HUDEP-2 (cell line): ENCODE measurements at regions not wholly inside any gene's neighbourhood (a gene's known extent, or its start where the extent isn't known, plus 50 kb on each side); places are given as distances from the start of the nearest gene placed in this dataset.

ENCODE experiments used
- DNase-seq, 76 experiments: peaks; one replicate each; lab custom pipeline; 2025; ENCODE audit not compliant: unreplicated experiment in 76 of 76; lab: John Stamatoyannopoulos, UW

DNA sequence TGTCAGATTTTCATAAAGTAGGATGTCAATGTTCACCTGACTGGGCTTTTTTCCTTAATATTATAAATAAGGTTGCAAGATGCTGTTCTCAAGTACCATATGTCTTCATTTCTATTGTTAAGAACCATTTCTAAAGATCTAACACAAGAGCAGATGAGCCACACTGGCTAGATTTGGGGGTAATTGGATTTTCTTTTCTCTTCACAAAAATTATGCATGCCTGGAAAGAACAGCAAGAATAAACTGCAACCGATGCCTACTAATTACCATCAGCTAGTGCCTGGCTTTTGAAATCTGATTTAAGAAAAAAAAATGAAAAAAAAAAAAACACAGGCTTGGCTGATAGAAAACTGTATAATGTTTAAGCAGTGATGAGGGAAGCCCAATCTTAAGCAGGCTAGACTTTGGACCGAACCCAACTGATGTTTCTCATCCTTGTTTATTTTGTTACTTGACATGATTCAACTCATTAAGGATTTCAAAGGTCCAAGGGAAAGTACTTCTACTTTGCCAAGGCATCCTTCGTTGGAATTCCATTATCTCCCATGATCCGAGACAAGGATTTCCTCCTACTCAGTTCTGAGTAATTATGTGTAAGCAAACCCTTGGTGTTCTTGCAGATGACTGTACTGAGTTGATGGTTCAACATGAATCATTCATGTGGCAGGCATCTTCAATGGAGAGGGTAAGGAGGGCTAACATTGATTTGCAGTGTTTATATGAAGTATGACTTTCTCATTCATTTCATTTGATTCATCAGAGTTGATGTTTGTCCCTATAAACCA is 300.5 kb downstream of the SPRY2 start:
- DNase-seq = no peak

DNA sequence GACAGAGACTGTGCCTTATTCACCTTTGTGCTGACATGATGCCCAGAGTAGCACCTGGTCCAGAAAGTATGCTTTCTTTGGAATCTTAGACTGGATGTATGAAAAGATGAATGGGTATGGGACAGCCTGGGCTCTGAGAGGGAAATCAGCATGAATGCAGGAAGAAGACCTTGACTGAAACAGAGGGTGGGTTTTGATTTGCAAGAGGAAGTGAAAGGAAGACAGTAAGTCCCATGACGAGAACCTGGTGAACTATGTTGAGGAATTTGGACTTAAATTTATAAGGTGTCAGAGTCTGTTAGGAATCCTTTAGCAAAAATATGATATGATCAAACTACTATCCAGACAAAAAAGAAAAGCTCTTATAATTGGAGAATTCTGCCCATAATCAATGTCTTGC is 301.9 kb downstream of the SPRY2 start:
- no peak for DNase-seq

DNA sequence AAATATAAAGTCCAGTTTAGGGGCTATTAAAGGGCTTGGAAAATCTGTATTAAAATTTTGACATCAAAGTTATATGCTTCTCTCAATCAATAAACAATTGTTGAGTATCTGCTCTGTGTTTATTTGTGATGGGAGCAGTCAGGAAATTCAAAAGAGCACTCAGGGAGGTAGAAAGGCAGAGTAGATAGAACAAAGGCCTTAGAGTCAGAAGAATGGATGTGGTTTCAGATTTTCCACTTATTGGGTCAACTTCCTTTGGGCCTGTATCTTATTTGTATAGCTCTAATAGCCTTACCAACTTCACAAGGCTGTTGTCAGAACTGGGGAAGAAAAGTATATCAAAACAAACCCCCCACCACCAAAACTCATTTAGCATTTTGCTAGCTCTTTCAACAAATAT is 302.6 kb downstream of the SPRY2 start:
- DNase-seq = no peak

DNA sequence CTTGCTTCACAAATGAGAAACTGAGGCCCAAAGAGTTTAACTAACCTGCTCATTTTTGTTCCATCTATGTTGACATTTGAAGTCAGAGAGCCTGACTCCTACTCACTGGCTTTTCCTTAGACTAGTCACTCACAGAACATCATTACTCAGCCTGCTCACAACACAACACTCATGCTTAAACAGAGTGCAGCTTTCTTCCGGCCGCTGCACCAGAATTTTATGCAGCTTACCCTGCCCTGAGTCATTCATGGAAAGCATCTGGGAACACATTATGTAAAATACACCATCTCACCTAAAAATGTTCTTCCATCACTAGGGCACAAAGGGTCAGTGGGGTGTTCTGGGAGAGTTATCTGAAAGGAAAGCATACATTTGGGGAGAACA is 303.4 kb downstream of the SPRY2 start:
- DNase-seq = no peak

DNA sequence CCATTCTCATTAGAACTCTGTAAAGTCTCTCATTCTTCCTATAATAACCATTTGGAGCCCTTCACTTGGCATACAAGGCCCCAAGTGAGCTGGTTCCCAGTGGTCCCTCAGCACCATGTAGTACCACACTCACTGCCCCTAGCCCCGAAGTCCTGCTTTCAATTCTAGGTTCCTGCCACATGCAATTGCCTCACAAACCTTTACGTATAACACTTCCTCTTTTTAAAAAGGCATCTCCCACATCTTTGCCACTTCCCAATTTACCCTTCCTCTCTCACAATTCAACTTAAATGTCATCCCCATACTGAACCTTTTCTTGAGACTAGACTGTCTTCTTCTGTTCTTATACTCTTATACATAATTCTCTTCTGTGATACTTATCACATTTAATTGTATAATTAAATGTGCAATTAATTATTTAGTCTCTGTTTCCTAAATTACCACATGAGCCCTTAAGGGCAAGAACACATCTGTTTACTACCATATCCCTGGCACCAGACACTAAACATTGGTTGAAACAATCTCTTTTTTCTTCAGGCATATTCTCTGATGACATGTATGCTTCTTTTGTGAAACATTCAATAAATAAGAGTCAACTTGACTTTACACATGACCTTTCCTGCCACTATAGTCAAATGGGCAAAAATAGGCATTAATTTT is 304.0 kb downstream of the SPRY2 start:
- peak in 1 of 76 experiments; percentile 1 for DNase-seq

DNA sequence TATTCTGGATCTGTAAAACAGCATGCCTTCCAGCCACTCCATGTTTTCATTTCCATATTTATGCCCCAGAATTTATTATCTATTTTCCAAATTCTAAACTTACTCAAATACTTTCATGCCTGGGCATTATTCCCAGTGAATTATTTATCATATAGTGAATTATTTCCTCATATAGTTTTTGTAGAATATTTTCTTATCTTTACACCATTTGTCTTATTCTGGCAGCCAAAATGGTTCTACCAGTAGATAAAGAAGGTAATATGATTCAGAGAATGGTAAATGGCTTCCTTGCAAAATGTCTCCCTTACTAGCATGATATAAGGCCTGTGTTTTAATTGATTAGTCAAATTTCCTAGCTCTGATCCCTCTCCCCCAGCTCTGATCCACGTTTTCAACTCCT is 305.8 kb downstream of the SPRY2 start:
- no peak for DNase-seq

DNA sequence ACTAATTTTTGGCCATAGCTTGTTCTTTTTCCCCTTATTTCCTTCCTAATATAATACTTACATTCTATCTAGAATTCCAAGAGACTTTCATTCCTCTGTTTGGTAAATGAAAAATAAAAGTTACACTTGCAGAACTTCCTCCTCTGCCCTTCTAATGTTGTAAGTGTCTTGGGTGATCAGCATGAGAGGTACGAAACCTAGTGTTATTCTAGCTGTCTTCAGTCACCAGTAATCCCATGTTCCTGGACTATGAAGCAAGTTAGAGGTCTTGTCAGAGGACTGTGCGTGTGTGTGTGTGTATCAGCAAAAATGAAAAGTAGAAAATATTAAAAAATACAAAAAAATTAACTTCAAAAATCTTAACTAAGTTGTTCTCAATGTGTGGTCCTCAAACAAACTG is 307.0 kb downstream of the SPRY2 start:
- DNase-seq = no peak

DNA sequence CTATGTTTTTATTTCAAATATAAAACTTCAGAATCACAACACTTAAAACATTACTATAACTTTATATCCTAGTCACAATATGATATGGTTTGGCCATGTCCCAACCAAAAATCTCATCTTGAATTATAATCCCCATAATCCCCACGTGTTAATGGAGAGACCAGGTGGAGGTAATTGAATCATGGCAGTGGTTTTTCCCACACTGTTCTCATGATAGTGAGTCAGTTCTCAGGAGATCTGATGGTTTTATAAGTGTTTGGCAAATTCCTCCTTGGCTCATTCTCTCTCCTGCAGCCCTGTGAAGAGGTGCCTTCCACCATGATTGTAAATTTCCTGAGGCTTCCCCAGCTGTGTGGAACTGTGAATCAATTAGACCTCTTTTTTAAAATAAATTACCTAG is 307.6 kb downstream of the SPRY2 start:
- no peak for DNase-seq

DNA sequence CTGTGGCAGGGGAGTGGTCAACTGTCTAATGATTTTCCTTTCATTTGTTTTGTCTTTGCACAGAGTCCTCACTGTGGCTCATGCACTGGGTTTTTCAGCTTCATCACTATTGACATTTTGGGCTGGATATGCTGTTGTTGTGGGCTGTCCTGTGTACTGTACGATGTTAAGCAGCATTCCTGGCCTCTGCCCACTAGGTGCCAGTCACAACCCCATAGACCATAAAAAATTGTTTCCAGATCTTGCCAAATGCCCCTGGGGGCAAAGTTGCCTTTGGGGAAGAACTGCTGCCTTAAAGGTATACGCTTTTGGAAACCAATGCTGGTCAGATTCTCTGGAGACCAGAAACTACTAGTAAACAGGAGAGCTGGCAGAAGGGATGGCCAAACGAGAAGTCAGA is 310.4 kb downstream of the SPRY2 start:
- DNase-seq = peak in 9 of 76 experiments; percentile 1 to 61 (median 29)

DNA sequence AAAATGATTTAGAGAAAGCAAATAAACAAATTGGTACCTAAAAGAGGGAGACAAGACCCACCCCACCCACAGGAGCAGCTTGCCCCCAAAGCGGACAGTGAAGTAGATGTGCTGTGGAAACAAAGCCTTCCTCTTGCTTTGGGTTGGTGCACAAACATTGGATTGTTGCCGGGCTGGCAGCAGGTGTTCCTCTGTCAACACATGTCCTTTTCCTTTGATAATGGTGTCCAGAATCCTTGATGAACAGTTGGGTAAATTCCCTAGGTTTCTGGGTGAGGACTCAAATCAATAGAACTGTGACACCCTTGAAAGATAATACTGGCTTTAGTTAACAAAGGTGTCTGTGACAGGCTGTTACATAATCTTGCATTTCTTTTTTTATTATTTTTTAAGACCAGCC is 311.8 kb downstream of the SPRY2 start:
- DNase-seq = no peak

DNA sequence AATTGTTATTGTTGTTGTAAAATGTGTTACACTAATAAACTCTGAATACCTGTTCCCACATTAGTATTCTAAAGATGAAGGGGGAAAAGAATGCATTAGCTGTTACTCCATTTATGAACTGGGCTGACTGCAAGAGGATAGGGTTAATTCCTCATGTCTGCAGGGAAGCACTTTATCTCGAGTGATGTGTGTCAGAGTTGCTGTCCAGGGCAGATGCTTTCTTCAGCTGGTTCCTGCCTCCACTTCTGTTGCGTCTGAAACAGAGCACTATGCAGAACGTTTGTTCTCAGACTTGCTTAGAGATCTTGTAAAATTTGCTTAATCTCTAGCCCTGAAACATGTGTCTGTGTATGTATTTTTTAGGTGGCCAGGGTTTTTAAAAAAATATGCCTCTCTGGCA is 318.8 kb downstream of the SPRY2 start:
- no peak for DNase-seq

DNA sequence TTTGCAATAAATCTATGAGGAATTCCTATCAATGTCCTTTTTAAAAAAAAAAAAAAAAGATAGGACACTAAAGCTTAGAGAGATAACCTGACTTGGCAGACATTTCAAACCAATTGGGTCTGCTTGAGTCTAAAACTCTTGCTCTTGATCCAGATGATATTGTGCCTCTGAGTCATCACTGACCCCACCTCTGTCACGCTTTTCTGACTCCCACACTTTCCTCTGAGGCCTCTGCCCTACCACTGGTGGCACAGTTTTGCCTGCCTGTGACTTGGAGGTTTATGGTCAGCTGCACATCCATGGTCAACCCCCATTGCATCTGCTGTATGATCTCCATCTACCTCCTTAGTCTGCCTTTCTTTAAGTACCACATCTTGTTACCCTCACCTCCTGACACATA is 328.7 kb downstream of the SPRY2 start:
- peak in 45 of 76 experiments; percentile 1 to 83 (median 36) for DNase-seq

DNA sequence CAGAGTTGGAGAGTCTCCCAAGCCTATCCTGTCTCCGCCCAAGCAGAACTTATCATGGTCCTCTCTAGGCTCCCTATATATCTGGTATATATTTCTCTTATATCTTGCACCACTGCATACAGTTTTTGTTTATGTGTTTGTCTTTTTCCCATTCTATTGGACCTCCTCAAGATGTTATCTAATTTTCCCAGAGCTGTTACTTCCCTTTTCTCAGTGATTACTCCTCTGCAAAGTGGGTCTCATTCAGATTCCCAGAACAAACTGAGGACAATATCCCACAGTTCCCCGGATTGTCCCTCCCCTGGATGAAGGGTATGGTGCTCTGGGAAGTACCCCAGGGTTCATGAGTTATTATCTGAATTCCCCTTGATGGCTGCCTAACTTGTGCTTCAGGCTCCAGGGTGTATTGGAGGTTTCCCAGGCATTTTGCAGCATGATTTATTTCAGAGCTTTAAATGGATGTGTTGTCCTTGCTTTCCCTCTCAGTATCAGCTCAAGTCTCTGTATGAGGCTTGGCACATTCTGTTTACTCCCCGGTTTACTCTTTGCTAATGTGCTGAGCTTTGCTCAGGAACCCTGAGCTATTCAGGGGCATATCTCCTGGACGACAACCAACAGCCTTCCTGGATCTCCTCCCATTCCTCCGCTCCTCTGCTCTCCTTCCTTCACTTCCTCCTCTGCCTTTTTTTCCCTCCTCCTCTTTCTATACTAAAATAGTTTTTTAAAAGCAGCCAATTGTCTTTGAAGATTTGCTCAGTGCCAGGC is 329.3 kb downstream of the SPRY2 start:
- DNase-seq = no peak

DNA sequence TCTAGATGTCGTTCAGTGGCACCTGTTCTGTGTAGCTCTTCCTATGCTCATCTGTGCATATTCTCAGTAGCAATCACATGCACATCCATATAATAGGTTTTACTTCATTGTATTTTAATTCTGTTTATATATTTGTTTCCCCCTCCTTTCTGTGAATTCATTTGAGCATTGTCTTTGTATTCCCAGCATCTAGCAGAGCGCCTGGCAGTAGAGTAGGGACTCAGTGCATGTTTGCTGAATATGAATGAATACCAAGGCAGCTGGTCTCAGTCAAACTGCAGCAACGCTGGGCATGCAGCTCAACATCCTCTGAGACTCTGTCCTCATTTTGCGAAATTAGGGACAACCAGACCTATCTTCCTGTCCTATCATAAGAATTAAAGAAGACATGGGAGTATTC is 330.1 kb downstream of the SPRY2 start:
- DNase-seq = no peak

DNA sequence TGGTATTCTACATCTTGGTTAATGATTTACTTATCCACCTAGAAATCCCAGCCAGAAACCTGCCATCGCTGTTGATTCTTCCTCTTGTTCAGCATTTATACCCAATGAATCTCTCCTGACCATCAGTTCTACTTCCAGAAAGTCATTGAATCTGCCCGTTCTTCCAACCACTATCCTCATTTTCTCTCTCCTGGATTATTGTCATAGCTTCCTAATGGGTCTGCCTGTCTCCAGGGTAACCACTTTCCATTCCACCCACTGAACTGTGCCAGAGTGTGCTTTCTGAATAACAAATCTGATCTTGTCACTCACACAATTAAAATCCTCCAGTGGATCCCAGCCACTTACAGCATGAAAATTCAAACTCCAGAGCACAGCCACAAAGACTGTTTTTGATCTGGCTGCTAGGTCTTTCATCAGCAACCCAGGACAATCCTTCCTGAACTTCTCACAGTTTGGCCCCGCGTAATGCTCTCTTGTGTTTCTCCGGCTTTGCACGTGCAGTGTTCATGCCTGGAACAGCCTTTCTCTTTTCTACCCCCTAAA is 330.6 kb downstream of the SPRY2 start:
- no peak for DNase-seq

DNA sequence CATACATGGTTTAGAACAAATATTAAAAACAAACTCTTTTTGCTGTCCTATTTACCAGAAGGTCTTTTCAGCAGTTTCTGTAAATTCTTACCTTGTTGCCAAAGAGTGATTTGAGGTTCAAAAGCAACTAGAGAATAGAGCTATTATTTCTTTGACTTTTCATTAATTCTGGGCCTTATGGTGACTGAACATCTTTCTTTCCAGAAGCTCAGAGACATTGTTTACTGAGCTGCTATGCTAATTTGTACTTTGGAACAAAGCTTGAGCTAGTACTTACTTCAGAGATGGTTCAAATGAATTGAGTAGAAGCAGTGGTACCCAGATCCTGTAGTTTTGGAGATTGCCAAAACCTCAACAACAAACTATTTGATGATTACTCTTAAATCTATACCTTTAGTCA is 331.2 kb downstream of the SPRY2 start:
- no peak for DNase-seq

DNA sequence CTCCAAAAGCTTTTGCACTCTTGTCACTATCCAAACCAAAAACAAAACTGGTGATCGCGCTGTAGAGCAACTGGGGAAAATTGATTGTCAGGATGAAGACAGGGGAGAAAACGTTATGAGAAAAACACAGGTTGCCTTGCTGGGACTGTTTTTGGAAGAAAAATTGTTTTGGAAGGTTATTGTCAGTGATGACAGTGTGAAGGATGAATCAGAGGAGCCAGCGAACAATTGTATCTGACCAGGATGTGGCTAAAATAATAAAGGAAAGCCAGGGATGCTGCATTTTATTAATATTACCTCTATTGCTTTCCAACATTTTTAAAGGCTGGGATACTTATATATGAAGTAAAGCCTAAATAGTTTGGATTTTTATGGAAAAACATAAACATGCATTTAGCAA is 334.0 kb downstream of the SPRY2 start:
- DNase-seq = no peak

DNA sequence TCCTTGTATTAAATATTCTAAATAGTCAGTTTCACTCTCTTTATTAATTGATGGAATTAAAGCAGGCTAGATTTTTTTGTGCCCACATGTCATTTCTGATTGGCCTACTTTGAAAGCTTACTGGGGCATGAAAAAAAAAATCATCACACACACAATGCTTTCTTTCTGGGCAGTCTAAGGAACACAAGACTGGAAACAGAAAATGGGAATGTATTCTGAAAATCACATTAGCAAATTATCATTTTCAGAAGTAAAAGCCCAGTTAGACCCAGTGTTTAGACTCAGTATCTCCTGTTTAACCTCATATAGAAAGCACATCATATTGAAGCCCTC is 339.4 kb downstream of the SPRY2 start:
- no peak for DNase-seq

DNA sequence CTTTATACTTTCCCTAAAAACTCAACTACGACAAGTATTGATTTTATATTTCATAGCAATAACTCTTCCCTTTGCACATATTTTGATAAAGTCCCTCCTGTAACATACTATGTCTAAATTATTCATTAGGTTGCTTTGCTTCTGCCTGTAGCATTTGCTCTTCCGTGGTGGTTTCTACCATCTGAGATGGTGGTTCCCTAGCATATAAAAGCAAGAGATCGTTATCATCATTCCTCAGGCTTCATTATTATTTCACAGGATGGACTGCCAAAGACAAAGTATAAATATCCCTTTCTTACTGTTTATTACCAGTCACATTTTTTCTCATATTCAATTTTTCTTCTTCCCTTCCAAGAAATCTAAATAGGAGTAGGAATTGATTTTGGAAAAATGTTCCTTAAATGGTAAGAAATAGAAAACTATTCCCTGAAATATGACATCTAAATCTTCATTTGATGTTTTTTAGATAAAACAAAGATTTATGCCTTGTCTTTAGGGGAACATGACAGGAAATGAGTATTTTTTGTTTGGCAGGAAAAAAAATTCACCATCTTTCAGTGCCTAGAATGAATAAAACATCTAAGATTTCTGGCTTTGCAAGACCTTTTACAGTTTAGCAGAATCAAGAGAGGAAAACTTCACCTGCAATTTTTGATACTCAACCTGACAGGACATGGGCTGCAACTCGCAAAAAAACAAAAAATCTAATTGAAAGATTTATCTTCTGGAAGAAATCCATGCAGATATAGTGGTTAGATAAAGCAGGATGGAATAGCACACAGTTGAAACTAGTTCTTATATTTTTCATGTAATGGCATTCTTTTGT is 340.0 kb downstream of the SPRY2 start:
- no peak for DNase-seq

DNA sequence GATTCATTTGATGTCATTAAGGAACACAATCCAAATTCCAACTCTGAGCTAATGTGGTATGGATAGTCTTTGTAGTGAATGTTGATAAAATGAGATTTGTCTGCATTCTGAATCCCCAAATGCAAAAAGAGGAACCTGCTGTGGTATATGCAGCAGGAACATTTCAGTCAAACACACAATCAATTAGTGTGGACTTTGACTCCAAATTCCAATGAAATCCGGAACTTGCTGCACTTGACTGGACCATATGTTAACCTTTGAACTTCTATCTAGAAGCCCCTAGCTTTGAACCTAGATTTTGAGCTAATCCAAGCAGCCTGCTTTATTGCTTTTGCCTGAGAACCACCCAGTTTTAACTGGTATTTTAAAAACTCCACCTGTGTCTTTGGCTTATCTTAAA is 341.3 kb downstream of the SPRY2 start:
- DNase-seq = no peak

DNA sequence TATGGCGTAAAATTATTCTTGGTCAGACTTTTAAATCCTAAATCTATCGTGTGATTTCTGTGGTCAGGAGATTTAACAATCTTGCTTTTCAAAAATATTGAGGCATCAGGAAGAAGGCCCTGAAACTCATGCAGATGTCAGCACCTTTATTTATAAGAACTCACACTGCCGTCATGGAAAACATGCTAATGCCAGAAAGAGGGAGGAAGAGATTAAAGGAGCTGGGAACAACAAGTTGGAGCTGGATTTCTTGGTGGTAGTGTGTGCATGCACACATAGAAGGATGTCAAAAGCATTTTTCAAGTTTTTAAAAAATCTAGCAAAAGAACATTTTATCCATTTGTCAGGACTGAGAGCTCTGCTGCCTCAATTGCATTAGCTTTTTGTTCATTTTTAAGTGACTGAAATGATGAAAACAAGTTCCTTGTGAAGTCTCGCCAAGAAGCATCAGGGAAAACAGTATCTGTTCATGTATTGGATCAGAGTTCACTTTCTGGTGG is 342.5 kb downstream of the SPRY2 start:
- DNase-seq = no peak
